ENCODE measurements at regions not wholly inside any gene's neighbourhood (a gene's known extent, or its start where the extent isn't known, plus 50 kb on each side); places are given as distances from the start of the nearest gene placed in this dataset.
A peak's percentile ranks its signal among the peaks of the same experiment; 100 is the strongest.
"Not testable (repeated sequence)": the region's sequence is repeated elsewhere in the genome, so short reads cannot be mapped to it uniquely, and the experiment has no call there.

DNA sequence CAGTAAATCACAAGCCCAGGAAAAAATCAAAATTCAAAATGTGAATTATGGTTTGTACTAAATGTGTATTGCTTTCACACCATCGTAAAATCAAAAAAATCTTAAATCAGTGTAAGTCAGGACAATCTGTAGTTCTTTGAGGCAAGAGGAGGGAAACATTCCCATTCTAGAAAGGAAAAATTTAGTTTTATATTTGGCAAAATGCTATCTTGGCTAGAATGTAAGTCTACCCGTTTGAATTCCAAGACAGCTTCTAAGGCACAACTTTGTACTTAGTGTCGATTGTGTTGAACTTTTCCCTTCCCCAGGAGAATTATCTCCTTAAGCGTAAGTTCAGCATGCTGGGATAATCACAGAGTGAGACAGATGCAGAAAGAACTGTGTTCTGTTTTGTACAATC lies 638.2 kb upstream of the LRRTM1 start:
- no peaks in the 10 kb centered on the region for H3K36me3 ChIP-seq
- TF ChIP-seq POLR2AphosphoS5 (IDR thresholded peaks at IDR 0.05) (no peak), POLR2A (IDR thresholded peaks at IDR 0.05) (no peak), EP300 (IDR thresholded peaks at IDR 0.05) (no peak)
- TF ChIP-seq, protein P1, sequence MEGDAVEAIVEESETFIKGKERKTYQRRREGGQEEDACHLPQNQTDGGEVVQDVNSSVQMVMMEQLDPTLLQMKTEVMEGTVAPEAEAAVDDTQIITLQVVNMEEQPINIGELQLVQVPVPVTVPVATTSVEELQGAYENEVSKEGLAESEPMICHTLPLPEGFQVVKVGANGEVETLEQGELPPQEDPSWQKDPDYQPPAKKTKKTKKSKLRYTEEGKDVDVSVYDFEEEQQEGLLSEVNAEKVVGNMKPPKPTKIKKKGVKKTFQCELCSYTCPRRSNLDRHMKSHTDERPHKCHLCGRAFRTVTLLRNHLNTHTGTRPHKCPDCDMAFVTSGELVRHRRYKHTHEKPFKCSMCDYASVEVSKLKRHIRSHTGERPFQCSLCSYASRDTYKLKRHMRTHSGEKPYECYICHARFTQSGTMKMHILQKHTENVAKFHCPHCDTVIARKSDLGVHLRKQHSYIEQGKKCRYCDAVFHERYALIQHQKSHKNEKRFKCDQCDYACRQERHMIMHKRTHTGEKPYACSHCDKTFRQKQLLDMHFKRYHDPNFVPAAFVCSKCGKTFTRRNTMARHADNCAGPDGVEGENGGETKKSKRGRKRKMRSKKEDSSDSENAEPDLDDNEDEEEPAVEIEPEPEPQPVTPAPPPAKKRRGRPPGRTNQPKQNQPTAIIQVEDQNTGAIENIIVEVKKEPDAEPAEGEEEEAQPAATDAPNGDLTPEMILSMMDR (IDR thresholded peaks at IDR 0.05) = no peak
- 84% methylated on average over 4 of the region's 4 CpGs for WGBS, 2 donors
- no peaks in the 10 kb centered on the region for H3K4me1 ChIP-seq
- H3K4me3 ChIP-seq = no peak overlapping the region
- no peak overlapping the region for H3K27ac ChIP-seq
- DNase-seq (no peak), ATAC-seq (ENCODE audit: low FRiP score in 2 of 2) (no peak)
- H3K9me3 ChIP-seq = no peaks in the 10 kb centered on the region
- H3K27me3 ChIP-seq = no peaks in the 10 kb centered on the region

DNA sequence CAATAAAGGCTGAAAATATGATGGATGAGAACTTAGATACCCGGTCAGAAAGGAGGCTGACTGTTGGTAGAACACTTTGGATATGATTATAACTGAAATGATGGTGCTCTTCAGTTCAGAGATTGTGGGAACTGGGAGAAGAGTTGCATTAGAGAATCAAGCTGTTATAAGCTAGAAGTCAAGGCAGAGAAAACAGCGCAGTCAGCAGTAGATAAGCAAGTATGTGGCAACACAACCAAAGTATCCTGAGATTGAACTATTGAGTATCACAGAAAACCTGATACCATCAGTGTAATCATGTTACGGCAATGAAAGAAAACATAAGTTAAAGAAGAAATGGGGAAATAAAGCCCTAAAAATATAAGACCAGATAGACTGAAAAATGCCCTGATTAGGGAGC lies 633.9 kb upstream of the LRRTM1 start:
- WGBS, 2 donors = 64 to 67% methylated on average over 3 of the region's 3 CpGs
- Histone ChIP-seq H3K36me3 (no peaks in the 10 kb centered on the region), H3K4me1 (no peaks in the 10 kb centered on the region), H3K9me3 (no peaks in the 10 kb centered on the region), H3K27me3 (no peaks in the 10 kb centered on the region), H3K27ac (no peak overlapping the region), H3K4me3 (no peak overlapping the region)
- ATAC-seq (ENCODE audit: low FRiP score in 2 of 2) (no peak), DNase-seq (no peak)
- TF ChIP-seq EP300 (IDR thresholded peaks at IDR 0.05) (no peak), POLR2A (IDR thresholded peaks at IDR 0.05) (no peak), POLR2AphosphoS5 (IDR thresholded peaks at IDR 0.05) (no peak)
- TF ChIP-seq, protein P1 (IDR thresholded peaks at IDR 0.05) = no peak

DNA sequence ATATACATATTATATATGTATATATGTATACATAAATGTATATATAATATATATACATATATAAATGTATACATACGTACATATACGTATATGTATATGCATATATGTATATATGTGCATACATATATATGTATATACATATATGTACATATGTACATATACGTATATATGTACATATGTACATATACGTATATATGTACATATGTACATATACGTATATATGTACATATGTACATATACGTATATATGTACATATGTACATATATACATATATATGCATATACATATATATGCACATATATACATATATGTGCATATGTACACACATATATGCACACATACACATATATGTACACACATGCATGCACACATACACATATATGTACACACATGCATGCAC lies 627.3 kb upstream of the LRRTM1 start:
- not testable (repeated sequence) for H3K4me1 ChIP-seq; H3K27me3 ChIP-seq; ATAC-seq (ENCODE audit: low FRiP score in 2 of 2); H3K4me3 ChIP-seq; H3K36me3 ChIP-seq; DNase-seq; H3K27ac ChIP-seq
- 82 to 90% methylated on average over 6 of the region's 6 CpGs for WGBS, 2 donors
- H3K9me3 ChIP-seq = peaks cover 0 to 10% (median 9%) of the 10 kb centered on the region in 4 donors

DNA sequence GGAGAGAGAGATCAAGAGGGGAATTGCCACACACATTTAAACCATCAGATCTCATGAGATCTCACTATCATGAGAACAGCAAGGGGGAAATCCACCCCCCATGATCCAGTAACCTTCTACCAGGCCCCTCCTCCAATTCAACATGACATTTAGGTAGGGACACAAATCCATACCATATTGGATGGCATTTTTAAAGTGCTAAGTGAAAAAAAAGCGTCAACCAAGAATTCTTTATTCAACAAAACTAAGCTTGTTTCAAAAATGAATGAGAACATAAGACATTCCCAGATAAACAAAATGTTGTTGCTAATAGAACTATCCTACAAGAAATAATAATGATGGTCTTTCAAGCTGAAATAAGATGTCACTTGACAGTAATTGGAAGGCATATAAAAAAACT lies 626.2 kb upstream of the LRRTM1 start:
- no peak for DNase-seq
- TF ChIP-seq POLR2AphosphoS5 (IDR thresholded peaks at IDR 0.05) (no peak), EP300 (IDR thresholded peaks at IDR 0.05) (no peak), POLR2A (IDR thresholded peaks at IDR 0.05) (no peak)
- WGBS, 2 donors = 90 to 93% methylated on average over 1 of the region's 1 CpG

DNA sequence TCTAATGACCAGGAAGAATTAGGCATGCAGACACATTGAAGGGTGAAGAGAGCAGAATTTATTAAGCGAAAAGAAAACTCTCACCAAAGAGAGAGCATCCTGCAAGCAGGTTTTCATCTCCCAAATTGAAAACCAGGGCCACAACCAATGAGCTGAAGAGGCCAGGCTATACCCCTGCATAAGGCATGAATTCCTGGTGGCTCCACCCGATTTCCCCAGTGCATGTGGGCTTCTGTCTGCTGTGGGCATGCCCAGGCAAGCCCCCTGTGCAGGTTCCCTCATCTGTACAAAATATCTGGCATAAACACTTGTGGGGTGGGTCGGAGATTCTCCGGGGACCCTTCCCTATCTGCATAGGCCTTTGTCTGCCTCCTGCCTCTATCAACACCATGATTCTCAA lies 621.6 kb upstream of the LRRTM1 start:
- Histone ChIP-seq H3K36me3 (no peaks in the 10 kb centered on the region), H3K27ac (no peak overlapping the region), H3K4me3 (no peak overlapping the region), H3K9me3 (peaks cover 0 to 10% (median 9%) of the 10 kb centered on the region in 4 donors), H3K4me1 (no peaks in the 10 kb centered on the region), H3K27me3 (peaks cover 0 to 2% (median 0%) of the 10 kb centered on the region in 4 donors)
- no peak for DNase-seq
- WGBS, 2 donors = 72 to 73% methylated on average over 4 of the region's 4 CpGs
- ATAC-seq (ENCODE audit: low FRiP score in 2 of 2) = no peak
- TF ChIP-seq POLR2AphosphoS5 (IDR thresholded peaks at IDR 0.05) = no peak
- no peak for TF ChIP-seq POLR2A (IDR thresholded peaks at IDR 0.05)
- TF ChIP-seq EP300 (IDR thresholded peaks at IDR 0.05) = no peak
- TF ChIP-seq, protein P1 (IDR thresholded peaks at IDR 0.05) = no peak

More for the DNA sequence above, 626.2 kb upstream of the LRRTM1 start:
- Histone ChIP-seq H3K9me3 (peaks cover 0 to 10% (median 9%) of the 10 kb centered on the region in 4 donors), H3K27ac (no peak overlapping the region), H3K4me3 (no peak overlapping the region), H3K36me3 (no peaks in the 10 kb centered on the region), H3K4me1 (no peaks in the 10 kb centered on the region), H3K27me3 (peaks cover 0 to 2% (median 0%) of the 10 kb centered on the region in 4 donors)
- ATAC-seq (ENCODE audit: low FRiP score in 2 of 2) = no peak

DNA sequence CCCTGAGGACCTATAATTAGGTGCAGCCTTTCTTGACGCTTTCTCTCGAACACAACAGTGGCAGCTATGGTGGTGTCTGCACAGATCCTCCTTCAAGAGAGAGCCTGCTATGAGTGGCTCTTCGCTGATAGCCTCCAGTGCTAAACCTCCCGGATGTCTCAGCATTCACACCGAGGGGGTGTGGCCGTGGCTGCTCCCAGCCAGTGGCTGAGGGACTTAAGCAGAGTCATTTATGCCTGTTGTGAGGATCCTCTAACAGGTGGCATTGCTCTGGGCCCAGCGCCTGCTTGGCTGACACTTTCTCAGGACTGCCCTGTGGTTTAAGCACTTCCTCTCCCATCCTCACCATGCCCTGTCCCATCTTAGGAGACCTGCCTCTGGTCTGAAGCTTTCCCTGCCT lies 592.0 kb upstream of the LRRTM1 start:
- H3K9me3 ChIP-seq = no peaks in the 10 kb centered on the region
- H3K4me3 ChIP-seq = no peak overlapping the region
- H3K27ac ChIP-seq = no peak overlapping the region
- no peaks in the 10 kb centered on the region for H3K36me3 ChIP-seq
- H3K27me3 ChIP-seq = no peaks in the 10 kb centered on the region
- DNase-seq = peak in 1 of 2 donors; percentile 17
- H3K4me1 ChIP-seq = no peaks in the 10 kb centered on the region
- ATAC-seq (ENCODE audit: low FRiP score in 2 of 2) = peak in 1 of 2 donors; percentile 12
- TF ChIP-seq POLR2A (IDR thresholded peaks at IDR 0.05) (no peak), EP300 (IDR thresholded peaks at IDR 0.05) (no peak), POLR2AphosphoS5 (IDR thresholded peaks at IDR 0.05) (no peak)
- TF ChIP-seq, protein P1 (IDR thresholded peaks at IDR 0.05) = no peak
- WGBS, 2 donors = 62 to 69% methylated on average over 5 of the region's 7 CpGs

Measured in upper lobe of left lung (tissue), 6 donors.